ENCODE measurements at regions not wholly inside any gene's neighbourhood (a gene's known extent, or its start where the extent isn't known, plus 50 kb on each side); places are given as distances from the start of the nearest gene placed in this dataset.

- no peak for TF ChIP-seq CTCF (IDR thresholded peaks at IDR 0.05)
- TF ChIP-seq POLR2A (IDR thresholded peaks at IDR 0.05) = no peak
Measured at GRCh38 chrX:25754399-25754798, 383.7 kb upstream of the MAGEB18 start.

Measured in tibial nerve (tissue), 3 donors.